ENCODE measurements at regions not wholly inside any gene's neighbourhood (a gene's known extent, or its start where the extent isn't known, plus 50 kb on each side); places are given as distances from the start of the nearest gene placed in this dataset.

DNA sequence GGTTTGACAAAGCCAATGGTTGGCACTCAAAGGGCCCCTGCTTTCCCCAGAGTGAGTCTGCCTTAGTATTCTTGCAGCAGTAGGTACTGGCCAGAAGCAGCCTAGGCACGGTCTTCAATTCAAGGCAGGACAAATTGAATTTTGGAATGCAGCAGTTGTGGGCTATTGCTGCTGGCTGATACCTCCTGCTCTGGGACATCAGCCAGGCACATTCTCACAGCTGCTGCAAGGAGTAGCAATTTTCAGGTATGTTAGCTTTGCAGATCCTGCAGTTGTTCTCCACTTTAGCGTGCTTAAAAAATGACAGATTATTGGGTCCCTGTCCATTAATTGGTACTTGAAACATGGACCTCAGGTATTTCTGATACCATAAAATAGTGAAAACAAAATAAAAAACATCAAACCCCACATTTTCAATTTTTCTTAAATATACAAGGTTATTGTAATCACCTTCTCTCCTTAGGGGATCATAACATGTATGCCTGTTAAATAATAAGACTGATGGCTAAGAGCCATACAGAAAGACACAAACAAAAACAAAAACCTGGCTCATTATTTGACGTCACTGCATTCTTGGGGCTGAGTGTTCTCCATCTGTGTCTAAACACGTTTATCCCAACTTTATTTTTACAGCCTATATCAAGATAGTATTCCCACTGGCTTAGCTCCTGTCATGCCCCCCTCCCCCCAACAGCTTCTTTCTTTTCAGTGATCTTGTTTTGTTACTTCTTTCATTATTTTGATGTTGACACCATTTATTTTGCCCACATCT, 85.1 kb upstream of the CARD18 start:
- TF ChIP-seq CTCF (IDR thresholded peaks at IDR 0.05) (no peak), POLR2AphosphoS5 (IDR thresholded peaks at IDR 0.05) (no peak), EP300 (IDR thresholded peaks at IDR 0.05) (no peak), POLR2A (IDR thresholded peaks at IDR 0.05; ENCODE audit: low read depth) (no peak)

All from esophagus muscularis mucosa (tissue), 4 donors.